ENCODE measurements at regions not wholly inside any gene's neighbourhood (a gene's known extent, or its start where the extent isn't known, plus 50 kb on each side); places are given as distances from the start of the nearest gene placed in this dataset.

GRCh38 chr14:44404036-44404435 lies 103.0 kb downstream of the FSCB start:
- TF ChIP-seq CTCF (IDR thresholded peaks at IDR 0.05), result no peak
- no peak for TF ChIP-seq POLR2A (IDR thresholded peaks at IDR 0.05)

Data from lower leg skin (tissue), 3 donors.